GM10266 (cell line): ENCODE measurements at regions not wholly inside any gene's neighbourhood (a gene's known extent, or its start where the extent isn't known, plus 50 kb on each side); places are given as distances from the start of the nearest gene placed in this dataset.

Experiments used
- DNase-seq: peaks from one replicate; pipeline ENCODE4 v3.0.0; 2012; ENCODE audit errors: extremely low spot score
- TF ChIP-seq, protein P1 (sequence below): IDR thresholded peaks from 2 replicates; pipeline ENCODE4 v1.5.1; 2012; ENCODE audit warnings: mild to moderate bottlenecking, low read depth; ENCODE audit not compliant: control insufficient read depth, insufficient read depth; ENCODE audit errors: missing control alignments

DNA sequence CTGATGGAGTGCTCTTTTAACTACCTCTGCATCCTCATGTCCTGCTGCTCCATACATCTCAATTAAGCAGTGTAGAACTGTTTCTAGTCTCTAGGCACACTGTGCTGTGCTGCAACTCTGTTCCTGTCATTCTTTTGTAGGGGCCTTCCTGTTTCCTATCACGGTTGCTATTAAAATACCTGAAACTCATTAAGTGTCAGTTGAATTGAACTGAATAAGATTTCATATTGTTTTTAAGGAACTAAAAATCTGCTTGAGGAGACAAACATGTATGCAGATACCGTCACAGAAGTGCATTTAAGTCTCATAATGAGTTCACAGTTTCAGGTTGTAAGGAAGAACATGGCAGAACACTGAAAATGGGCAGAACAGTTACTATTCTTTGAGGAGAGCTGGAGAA lies 170.1 kb downstream of the LARP7 start:
- TF ChIP-seq, protein P1, sequence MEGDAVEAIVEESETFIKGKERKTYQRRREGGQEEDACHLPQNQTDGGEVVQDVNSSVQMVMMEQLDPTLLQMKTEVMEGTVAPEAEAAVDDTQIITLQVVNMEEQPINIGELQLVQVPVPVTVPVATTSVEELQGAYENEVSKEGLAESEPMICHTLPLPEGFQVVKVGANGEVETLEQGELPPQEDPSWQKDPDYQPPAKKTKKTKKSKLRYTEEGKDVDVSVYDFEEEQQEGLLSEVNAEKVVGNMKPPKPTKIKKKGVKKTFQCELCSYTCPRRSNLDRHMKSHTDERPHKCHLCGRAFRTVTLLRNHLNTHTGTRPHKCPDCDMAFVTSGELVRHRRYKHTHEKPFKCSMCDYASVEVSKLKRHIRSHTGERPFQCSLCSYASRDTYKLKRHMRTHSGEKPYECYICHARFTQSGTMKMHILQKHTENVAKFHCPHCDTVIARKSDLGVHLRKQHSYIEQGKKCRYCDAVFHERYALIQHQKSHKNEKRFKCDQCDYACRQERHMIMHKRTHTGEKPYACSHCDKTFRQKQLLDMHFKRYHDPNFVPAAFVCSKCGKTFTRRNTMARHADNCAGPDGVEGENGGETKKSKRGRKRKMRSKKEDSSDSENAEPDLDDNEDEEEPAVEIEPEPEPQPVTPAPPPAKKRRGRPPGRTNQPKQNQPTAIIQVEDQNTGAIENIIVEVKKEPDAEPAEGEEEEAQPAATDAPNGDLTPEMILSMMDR = no peak

DNA sequence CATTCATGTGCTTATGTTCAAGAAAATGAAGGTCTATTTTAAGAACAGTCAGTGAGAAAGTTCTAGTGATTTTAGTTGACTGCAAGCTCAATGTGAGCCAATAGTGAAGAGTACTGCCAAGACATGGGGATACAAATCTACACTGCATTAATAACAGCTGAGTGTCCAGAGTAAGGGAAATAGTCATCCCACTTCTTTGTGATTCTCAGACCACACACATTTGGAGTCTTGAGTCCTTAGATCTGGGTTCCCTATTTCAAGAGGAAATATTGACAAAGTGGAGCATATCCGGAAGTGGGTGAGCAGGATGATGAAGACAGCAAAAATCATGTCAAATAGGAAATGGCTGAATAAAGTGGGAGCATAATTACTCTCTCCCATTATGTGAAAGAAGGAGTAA lies 171.1 kb downstream of the LARP7 start:
- no peak for DNase-seq
- TF ChIP-seq, protein P1 = no peak

More for the DNA sequence above, 170.1 kb downstream of the LARP7 start:
- DNase-seq = peak; percentile 39

DNA sequence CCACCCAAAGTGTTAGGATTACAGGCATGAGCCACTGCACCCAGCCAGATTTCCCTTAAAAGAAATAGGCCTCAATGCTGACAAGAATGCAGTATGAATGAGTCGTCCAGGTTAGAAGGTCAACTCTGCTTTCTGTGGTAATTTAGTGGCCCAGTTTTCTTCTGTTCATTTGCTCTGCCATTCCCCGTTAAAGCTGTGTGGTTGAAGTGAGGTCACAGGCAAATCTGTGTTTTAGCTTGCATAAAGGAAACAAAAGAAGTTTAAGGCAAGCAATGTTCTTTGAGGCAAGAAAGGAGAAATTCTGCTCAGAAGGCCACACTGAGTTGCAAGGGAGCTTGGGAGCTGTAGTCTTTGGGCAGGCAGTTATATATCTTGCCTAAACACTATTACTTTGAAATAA lies 176.8 kb downstream of the LARP7 start:
- DNase-seq = peak; percentile 38
- TF ChIP-seq, protein P1 = no peak

DNA sequence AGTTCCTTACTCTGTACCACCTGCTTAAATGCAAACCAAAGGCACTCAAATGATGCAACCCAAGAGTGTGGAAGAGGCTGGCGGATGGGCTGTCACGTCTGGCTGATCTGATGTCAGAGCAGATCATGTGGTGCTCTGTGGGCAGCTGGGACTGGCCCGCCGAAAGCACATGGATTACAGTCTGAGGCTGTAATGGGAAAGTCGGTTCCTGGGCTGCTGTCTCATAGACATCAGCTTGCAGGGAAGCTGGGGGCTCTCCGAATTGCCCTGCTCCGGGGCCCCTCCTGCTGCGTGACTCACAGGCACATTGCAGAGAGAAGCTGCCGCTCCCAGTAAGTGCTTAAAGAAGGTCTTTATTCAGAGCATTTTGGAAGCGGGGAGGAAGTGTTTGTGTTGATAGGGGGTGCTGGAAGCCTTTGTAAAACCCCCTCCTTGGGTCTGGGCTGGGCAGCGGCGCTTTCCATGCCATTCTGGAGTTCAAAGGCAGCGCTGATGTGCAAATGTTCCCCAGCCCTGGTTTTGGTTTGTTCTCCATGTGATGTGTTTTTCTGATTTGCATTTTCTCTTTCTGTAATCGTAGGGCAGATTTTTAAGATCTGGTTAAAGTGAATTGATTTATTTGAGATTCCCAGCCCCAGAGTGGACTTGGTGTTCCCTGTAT lies 181.1 kb downstream of the LARP7 start:
- DNase-seq = peak; percentile 85
- TF ChIP-seq, protein P1 = no peak

DNA sequence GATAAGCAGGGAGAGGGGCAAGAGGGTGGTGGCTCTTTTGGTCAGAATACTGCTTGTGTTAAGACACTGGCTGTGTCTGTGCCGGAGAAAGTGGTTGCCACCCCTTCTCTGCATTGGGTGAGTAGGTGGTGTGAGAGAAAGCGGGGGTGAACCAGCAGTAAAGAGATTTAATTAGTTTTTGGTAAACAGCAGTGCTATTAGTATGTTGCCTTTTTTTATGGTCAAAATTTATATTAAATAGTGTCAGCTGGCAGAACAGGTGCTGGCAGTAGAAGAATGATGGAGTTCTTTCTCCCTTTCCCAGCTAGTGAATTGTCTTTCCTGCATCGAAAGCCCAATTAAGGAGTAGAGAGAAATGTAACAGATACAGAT lies 181.6 kb downstream of the LARP7 start:
- TF ChIP-seq, protein P1 = no peak
- DNase-seq = peak; percentile 51

DNA sequence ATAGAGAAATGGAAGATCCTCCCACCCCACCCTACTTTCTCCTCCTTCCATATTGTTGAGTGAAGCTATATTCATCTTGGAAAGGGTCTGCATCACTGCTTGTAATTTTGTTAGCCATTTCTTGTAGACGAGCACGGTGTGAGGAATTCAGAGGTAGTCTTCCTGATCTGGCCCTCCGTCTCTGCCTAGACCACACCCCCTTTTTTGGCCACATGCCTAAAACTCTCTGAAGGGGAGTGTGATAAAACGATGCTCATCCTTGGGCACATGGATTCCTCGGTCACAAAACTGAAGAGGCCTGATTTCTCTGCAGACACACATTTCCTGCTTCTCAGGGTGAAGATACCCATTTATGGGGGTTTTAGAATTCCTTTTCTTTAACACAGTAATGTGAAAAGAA lies 182.8 kb downstream of the LARP7 start:
- no peak for DNase-seq
- TF ChIP-seq, protein P1 = no peak

DNA sequence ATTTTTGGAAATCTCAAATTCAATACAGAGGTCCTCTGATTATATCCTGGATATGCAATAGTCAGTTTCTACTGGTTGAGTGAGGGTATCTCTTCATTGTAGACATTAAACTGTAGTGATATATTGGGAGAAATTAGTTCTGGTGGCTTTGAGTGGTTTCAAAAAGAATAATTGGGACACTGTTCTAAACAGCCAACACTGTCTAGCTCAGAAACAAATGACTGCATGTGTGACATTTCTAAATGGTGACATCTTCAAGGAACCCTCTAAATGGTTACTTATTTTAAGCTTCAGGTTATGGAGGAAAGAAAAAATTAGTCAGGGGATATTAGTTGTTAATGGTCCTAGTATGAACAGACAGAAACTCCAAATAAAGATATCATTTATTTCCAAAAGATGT lies 186.2 kb downstream of the LARP7 start:
- DNase-seq = no peak
- TF ChIP-seq, protein P1 = no peak
